OCI-LY7 (cell line): ENCODE measurements at regions not wholly inside any gene's neighbourhood (a gene's known extent, or its start where the extent isn't known, plus 50 kb on each side); places are given as distances from the start of the nearest gene placed in this dataset.

Source experiments
- EZH2phosphoT487 ChIP-seq: fragments of 200-600 bp; sonication (generic); IDR thresholded peaks from 2 replicates; pipeline ENCODE4 v1.6.1; 2018; ENCODE audit warnings: low read depth, borderline replicate concordance, mild to moderate bottlenecking, mixed run types, antibody characterized with exemption, low read length, moderate library complexity, mixed read lengths
- TF ChIP-seq, protein P1 (sequence below): fragments of 200-600 bp; sonication (generic); conservative IDR thresholded peaks from 2 replicates; pipeline ENCODE4 v1.5.1; 2014; ENCODE audit warnings: mild to moderate bottlenecking, antibody characterized with exemption, low read length, moderate library complexity, mixed read lengths

GRCh38 chr6:142013287-142013686 lies 119.4 kb upstream of the GJE1 start:
- TF ChIP-seq, protein P1, sequence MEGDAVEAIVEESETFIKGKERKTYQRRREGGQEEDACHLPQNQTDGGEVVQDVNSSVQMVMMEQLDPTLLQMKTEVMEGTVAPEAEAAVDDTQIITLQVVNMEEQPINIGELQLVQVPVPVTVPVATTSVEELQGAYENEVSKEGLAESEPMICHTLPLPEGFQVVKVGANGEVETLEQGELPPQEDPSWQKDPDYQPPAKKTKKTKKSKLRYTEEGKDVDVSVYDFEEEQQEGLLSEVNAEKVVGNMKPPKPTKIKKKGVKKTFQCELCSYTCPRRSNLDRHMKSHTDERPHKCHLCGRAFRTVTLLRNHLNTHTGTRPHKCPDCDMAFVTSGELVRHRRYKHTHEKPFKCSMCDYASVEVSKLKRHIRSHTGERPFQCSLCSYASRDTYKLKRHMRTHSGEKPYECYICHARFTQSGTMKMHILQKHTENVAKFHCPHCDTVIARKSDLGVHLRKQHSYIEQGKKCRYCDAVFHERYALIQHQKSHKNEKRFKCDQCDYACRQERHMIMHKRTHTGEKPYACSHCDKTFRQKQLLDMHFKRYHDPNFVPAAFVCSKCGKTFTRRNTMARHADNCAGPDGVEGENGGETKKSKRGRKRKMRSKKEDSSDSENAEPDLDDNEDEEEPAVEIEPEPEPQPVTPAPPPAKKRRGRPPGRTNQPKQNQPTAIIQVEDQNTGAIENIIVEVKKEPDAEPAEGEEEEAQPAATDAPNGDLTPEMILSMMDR: no peak
- no peak for TF ChIP-seq EZH2phosphoT487
